NT2/D1 (cell line): ENCODE measurements at regions not wholly inside any gene's neighbourhood (a gene's known extent, or its start where the extent isn't known, plus 50 kb on each side); places are given as distances from the start of the nearest gene placed in this dataset.

Experiments
- SUZ12 ChIP-seq: IDR thresholded peaks from 2 replicates; pipeline ENCODE4 v1.6.1; 2011; ENCODE audit not compliant: insufficient read length, insufficient read depth; ENCODE audit errors: extremely low read depth
- YY1 ChIP-seq: IDR thresholded peaks from 2 replicates; pipeline ENCODE4 v1.6.1; 2011; ENCODE audit not compliant: insufficient read length, insufficient read depth
- ZNF274 ChIP-seq: IDR thresholded peaks from 2 replicates; pipeline ENCODE4 v1.6.1; 2011; ENCODE audit warnings: mild to moderate bottlenecking, low read depth, low read length

DNA sequence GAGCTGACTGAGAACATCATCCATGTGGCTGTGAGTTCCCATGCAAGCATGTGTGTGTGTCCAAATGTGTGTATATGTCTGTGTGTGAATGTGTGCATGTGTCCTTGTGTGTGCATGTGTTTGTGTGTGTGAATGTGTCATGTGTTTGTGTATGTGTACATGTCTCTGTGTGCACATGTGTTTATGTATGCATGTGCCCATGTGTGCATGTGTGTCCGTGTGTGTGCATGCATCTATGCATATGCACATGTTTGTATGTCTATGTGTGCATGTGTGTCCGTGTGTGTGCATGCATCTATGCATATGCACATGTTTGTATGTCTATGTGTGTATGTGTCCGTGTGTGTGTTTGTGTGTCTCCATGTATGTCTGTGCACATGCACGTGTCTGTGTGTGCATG lies 99.7 kb downstream of the LBH start:
- no peak for TF ChIP-seq YY1
- TF ChIP-seq ZNF274: no peak
- no peak for TF ChIP-seq SUZ12
